Activated CD4-positive, alpha-beta T cell treated with anti-CD3 and anti-CD28 coated beads, Interleukin-2, amount 10 ng/mL, durations not matched to agents 7 days and 5 days (primary cell): ENCODE measurements at regions not wholly inside any gene's neighbourhood (a gene's known extent, or its start where the extent isn't known, plus 50 kb on each side); places are given as distances from the start of the nearest gene placed in this dataset.

Source experiments
- CTCF ChIA-PET: fragments of 350-600 bp; sonication (Branson Sonifier 250); formaldehyde crosslinking; loops from one replicate; lab custom pipeline; 2021; ENCODE audit warnings: antibody characterized with exemption; lab: Charles Lee
- POLR2A ChIA-PET: fragments of 350-600 bp; sonication (Branson Sonifier 250); formaldehyde crosslinking; loops from one replicate; lab custom pipeline; 2021; ENCODE audit warnings: antibody characterized with exemption; lab: Charles Lee
- DNase-seq: peaks from one replicate; pipeline ENCODE4 v3.0.0-alpha.2; 2020
- H3K27ac Mint-ChIP-seq: one replicate; pipeline ENCODE4 v1.8.0; 2021; ENCODE audit warnings: mild to moderate bottlenecking, moderate library complexity, mixed read lengths
- H3K27me3 Mint-ChIP-seq: one replicate; pipeline ENCODE4 v1.8.0; 2021; ENCODE audit warnings: mixed read lengths
- H3K36me3 Mint-ChIP-seq: one replicate; pipeline ENCODE4 v1.8.0; 2021; ENCODE audit warnings: low read depth, mixed read lengths
- H3K4me1 Mint-ChIP-seq: one replicate; pipeline ENCODE4 v1.8.0; 2021; ENCODE audit warnings: mixed read lengths
- H3K4me3 Mint-ChIP-seq: one replicate; pipeline ENCODE4 v1.8.0; 2021; ENCODE audit warnings: mild to moderate bottlenecking, moderate library complexity, mixed read lengths
- H3K9me3 Mint-ChIP-seq: one replicate; pipeline ENCODE4 v1.8.0; 2021; ENCODE audit warnings: mixed read lengths

DNA sequence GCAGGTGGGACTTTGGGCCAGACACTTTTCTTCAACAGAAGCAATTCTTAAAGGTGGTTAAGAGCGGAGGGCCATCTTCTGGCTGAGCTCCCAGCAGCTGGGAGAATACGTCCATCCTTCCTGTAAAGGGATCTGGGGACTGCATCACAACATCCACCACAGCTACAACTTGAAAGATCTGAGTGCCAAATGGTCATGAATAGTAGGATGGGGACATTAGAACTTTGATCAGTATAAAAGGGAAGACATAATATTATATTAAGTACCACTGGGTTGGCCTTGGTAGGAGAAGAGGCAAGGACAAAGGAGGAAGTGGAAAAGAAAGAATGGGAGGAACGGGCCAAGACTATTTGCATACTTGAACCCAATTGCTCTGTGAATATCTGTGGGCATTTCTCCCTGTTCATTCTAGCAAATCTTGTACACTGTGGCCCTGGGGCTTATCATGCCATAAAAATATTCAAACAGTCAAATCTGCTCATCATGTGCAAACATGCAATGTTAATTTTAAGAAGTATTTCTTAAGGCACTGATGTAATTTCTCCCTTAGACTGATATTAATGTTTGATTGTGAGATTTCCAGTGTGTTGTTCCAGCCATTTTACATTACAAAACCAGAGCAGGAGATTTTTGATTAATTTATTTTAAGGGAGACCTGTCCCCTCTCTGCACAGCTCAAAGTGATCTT is 65.5 kb upstream of the CREB5 start:
- no peak for DNase-seq
- ChIA-PET POLR2A (no interaction called here), CTCF (no interaction called here)
- H3K36me3 Mint-ChIP-seq, result no peaks in the 10 kb centered on the region
- H3K4me1 Mint-ChIP-seq, result no peaks in the 10 kb centered on the region
- peaks cover 15% of the 10 kb centered on the region for H3K27me3 Mint-ChIP-seq
- H3K4me3 Mint-ChIP-seq, result no peak overlapping the region
- H3K9me3 Mint-ChIP-seq, result no peaks in the 10 kb centered on the region
- no peak overlapping the region for H3K27ac Mint-ChIP-seq

DNA sequence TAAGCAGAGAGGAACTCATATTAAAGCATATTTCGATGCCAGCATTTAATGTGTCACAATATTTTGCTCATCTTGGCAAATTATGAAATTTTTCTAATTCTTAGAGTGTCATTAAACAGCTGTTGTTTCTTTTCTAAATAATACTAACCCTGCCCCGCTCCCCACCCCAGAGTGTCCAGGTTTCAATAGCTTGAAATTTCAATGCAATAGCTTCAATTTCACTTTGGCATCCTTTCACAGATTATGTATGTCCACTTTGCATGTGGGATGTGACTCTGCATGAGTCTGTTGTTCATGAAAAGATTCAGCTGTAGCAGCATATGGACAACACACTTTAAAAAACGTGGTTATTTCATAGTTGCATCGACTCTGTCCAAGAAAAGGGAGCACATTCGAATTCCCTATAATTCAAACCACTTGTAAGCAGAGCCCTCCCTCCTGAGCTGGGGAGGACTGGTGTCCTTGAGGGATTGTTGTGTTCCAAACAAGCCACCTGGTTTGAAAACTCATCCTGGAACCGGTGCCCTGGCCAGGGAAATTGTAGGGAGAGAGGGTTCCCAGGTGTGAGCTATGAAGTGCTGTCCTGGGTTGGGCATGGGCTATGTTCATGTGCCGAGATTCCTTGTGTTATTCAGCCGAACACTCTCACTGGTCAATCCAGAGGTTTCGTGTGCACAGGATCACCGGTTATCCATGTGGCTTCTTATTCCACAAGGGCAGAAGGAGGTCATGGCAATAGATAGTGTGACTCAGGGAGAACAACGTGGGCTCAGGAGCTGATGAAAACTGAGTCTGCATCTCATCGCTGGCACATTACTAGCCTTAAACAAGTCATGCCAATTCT is 64.6 kb upstream of the CREB5 start:
- H3K36me3 Mint-ChIP-seq, result no peaks in the 10 kb centered on the region
- CTCF ChIA-PET, result interaction anchor here (0.9 kb wide), 1 partner anchor 13 kb away, joined by 3 read pairs; no protein-coding TSS in a partner anchor
- H3K9me3 Mint-ChIP-seq, result no peaks in the 10 kb centered on the region
- H3K4me1 Mint-ChIP-seq, result no peaks in the 10 kb centered on the region
- DNase-seq, result no peak
- H3K4me3 Mint-ChIP-seq, result no peak overlapping the region
- POLR2A ChIA-PET, result no interaction called here
- H3K27ac Mint-ChIP-seq, result no peak overlapping the region
- H3K27me3 Mint-ChIP-seq, result peaks cover 15% of the 10 kb centered on the region

DNA sequence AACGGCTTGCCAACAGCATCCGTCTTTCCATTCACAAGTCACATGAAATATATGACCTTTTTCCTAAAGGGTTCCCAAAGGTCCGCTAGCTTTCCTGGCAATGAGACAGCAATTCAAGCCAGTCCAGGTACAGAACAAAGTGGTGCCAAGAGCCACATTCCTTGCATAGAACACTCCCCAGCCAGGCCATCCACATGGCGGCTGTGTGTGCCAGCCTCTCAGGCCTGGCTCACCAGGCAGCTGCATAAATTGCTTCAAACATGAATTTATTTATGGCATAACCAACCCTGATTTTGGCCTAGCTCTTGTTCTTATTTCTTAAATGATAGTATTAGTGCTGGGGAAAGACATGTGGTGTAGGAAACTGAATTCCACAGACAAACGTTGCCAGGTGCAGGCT is 63.7 kb upstream of the CREB5 start:
- no peaks in the 10 kb centered on the region for H3K36me3 Mint-ChIP-seq
- H3K4me3 Mint-ChIP-seq, result no peak overlapping the region

DNA sequence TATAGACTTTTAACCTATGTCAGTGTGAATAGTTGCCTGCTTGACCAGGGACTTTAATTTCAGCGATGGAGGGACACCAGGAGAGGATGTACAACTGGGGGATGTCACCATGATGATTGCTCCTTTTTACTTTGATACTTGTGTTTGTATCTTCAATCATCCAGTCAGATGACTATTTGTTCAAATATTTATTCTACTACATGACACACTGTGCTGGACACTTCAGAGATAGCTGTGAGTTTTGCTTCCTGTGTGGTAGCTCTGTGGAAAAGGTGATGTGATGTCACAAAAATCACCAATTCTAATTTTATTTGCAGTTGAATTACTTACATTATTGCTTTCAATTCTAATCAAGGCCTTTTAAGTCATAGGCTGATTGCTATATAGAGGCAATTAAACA is 62.7 kb upstream of the CREB5 start:
- H3K36me3 Mint-ChIP-seq, result no peaks in the 10 kb centered on the region
- H3K27me3 Mint-ChIP-seq, result peaks cover 11% of the 10 kb centered on the region
- H3K4me1 Mint-ChIP-seq, result no peaks in the 10 kb centered on the region
- ChIA-PET CTCF (no interaction called here), POLR2A (no interaction called here)
- H3K9me3 Mint-ChIP-seq, result no peaks in the 10 kb centered on the region
- no peak overlapping the region for H3K4me3 Mint-ChIP-seq
- DNase-seq, result no peak
- no peak overlapping the region for H3K27ac Mint-ChIP-seq

More for the DNA sequence above, 63.7 kb upstream of the CREB5 start:
- CTCF ChIA-PET, result interaction anchor here (0.9 kb wide), 1 partner anchor 12 kb away, joined by 3 read pairs; no protein-coding TSS in a partner anchor
- Mint-ChIP-seq H3K4me1 (no peaks in the 10 kb centered on the region), H3K27me3 (peaks cover 15% of the 10 kb centered on the region), H3K27ac (no peak overlapping the region), H3K9me3 (no peaks in the 10 kb centered on the region)
- POLR2A ChIA-PET, result no interaction called here
- DNase-seq, result no peak

DNA sequence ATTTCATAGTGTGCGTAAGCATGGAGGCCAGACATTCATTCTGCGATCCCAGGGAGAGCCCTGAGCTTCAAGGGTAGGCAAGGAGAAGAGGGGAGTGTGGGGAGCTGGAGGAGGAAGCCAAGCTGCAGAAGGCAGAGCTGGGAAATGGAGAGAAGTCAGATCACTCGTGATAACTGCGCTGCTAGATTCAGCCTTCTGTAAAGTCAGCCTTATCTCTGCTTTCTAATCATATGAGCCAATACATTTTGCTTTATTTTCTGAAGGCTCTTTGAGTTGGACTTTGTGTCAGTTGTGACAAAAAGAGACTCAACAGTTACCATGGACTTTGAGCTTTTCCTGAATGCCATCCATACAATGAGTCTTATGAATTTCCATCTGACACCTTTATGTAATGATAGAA is 61.7 kb upstream of the CREB5 start:
- Mint-ChIP-seq H3K36me3 (no peaks in the 10 kb centered on the region), H3K4me3 (no peak overlapping the region), H3K27ac (no peak overlapping the region), H3K27me3 (peaks cover 11% of the 10 kb centered on the region), H3K9me3 (no peaks in the 10 kb centered on the region), H3K4me1 (no peaks in the 10 kb centered on the region)
- ChIA-PET POLR2A (no interaction called here), CTCF (no interaction called here)
- no peak for DNase-seq

DNA sequence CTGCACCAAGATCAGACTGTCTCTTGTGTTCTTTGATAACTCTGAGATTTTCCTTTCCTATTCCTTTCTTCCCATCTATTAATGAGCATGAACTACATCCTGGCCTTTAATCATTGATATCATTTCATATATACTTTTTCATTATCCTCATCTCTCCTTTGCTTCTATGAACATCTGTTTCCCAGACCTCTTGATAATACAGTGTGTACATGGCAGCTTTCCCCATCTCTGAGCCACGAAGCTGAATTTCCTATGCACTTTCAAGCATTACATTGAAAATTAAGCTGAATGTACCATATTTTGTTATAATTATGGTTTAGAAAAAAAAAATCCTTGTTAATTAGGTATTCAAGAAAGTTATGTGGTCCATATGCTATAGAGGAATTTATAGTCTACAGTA is 60.9 kb upstream of the CREB5 start:
- DNase-seq, result no peak
- CTCF ChIA-PET, result no interaction called here

DNA sequence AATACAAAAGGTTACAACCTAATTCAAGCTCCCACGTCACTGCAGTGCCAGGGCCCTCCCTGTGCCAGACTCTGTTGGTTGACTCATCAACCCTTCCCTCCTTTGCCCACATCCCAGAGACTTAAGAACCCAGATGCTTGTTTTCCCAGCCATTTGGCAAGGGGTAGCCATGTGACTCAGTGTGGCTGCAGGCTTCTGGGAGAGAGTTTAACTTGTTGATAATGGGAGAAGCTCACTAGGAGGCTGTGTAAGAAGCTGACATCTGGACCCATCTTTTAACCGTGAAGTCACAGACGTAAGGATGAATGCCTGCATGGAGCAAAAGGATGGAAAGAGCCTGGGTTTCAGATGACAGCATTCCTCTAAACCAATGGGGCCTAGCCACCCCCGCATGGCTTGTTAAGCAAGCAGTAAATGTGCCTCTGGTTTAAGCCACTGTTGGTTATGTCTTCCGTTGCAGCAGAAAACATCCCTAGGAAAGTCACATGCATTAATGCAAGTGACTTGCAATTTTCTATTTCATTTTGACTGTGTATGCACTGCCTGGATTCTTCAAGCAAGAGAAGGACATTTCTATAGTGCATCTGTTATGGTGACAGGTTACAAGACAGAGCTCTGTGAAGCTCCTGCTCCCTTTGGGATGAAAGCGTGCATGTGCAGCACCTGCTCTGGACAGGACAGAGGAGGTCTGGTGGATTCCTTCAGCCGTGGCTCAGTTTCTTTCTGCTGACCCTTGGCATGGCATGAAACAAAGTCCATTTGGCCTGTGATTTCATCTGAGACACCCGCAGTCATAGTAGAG is 57.5 kb upstream of the CREB5 start:
- DNase-seq, result no peak
- CTCF ChIA-PET, result no interaction called here

More for the DNA sequence above, 60.9 kb upstream of the CREB5 start:
- no peak overlapping the region for H3K27ac Mint-ChIP-seq
- H3K36me3 Mint-ChIP-seq, result no peaks in the 10 kb centered on the region
- peaks cover 11% of the 10 kb centered on the region for H3K27me3 Mint-ChIP-seq
- POLR2A ChIA-PET, result no interaction called here
- H3K9me3 Mint-ChIP-seq, result no peaks in the 10 kb centered on the region
- no peaks in the 10 kb centered on the region for H3K4me1 Mint-ChIP-seq
- H3K4me3 Mint-ChIP-seq, result no peak overlapping the region

DNA sequence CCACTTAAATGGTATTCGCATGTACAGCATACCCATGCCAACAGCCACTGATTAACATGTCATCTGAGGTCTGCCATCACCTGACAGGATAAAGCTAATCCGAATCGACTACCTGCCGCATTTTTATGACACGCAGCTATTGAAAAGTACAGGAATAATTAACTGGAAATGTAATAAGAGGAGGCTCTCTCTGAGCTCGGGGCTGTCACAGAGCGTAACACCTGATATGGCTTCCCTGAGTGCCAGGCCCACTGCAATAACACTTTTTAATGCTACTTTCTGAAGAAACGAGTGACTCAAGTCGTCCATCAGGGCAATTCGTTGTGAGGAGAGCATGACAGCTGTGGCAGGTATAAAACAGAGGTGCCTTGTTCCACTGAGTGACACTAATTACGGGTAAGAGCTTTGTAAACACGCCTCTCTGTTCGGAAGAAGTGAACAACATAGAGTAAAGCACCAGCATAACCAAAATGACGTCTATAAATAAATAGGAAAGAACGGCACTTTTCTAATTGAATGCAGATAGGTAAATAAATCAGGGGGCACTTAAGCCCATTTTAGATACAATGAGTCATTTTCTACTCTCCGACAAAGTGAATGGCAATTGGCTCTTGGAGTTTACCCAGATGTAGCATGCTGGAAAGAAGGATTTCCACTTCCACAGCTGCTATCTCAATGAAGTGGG is 56.5 kb upstream of the CREB5 start:
- POLR2A ChIA-PET, result no interaction called here
- Mint-ChIP-seq H3K4me3 (no peak overlapping the region), H3K27ac (no peak overlapping the region), H3K27me3 (peaks cover 8% of the 10 kb centered on the region), H3K36me3 (no peaks in the 10 kb centered on the region), H3K4me1 (no peaks in the 10 kb centered on the region), H3K9me3 (no peaks in the 10 kb centered on the region)
- CTCF ChIA-PET, result no interaction called here
- DNase-seq, result no peak

More for the DNA sequence above, 57.5 kb upstream of the CREB5 start:
- H3K27me3 Mint-ChIP-seq, result peaks cover 13% of the 10 kb centered on the region
- POLR2A ChIA-PET, result no interaction called here
- H3K4me1 Mint-ChIP-seq, result no peaks in the 10 kb centered on the region
- no peak overlapping the region for H3K27ac Mint-ChIP-seq
- no peak overlapping the region for H3K4me3 Mint-ChIP-seq
- H3K9me3 Mint-ChIP-seq, result no peaks in the 10 kb centered on the region
- no peaks in the 10 kb centered on the region for H3K36me3 Mint-ChIP-seq

DNA sequence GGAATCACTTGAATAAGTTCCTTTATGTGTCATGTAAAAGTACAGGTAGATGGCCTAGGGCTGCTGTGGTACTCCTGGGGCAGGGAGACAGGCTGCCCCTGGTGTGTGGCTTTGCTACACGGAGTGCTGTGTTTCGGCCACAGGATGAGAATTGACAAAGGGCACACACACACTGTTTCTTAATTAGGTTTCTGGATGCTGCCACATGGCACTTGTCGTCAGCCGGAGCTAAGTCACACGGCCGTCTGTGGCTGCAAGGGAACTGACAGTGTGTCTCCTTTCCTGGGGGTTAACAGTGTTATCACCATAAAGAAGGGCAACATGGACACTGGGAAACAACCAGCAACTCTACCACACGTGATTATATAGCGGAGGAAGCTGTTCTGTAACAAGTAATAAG is 55.7 kb upstream of the CREB5 start:
- Mint-ChIP-seq H3K4me1 (no peaks in the 10 kb centered on the region), H3K9me3 (no peaks in the 10 kb centered on the region), H3K27ac (no peak overlapping the region), H3K27me3 (peaks cover 2% of the 10 kb centered on the region), H3K4me3 (no peak overlapping the region), H3K36me3 (no peaks in the 10 kb centered on the region)
- CTCF ChIA-PET, result no interaction called here
- no peak for DNase-seq
- POLR2A ChIA-PET, result no interaction called here

DNA sequence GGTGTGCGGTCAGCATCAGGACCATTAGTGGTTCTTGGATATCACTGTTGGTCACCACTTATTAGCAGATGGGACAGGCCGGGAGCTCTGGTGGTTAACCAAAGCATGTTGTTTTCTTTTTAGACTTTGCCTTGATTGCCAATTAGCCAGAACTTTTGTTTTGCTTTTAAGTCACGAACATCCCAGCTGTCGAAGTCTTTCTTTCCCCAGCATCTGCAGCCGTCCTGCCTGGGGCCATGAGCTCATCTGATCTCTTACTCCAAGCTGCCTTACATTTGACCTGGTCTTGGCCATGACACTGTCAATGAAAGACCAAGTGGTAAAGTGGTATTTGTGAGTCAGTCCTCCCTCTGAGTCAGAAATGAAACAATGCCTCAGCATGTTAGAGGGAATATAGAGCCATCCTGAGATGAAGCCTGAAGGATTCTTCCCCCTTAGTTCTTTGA is 53.9 kb upstream of the CREB5 start:
- H3K4me3 Mint-ChIP-seq, result no peak overlapping the region
- no peak overlapping the region for H3K27ac Mint-ChIP-seq
- H3K4me1 Mint-ChIP-seq, result no peaks in the 10 kb centered on the region
- POLR2A ChIA-PET, result no interaction called here
- DNase-seq, result no peak
- no peaks in the 10 kb centered on the region for H3K36me3 Mint-ChIP-seq
- H3K9me3 Mint-ChIP-seq, result peaks cover 2% of the 10 kb centered on the region
- H3K27me3 Mint-ChIP-seq, result peaks cover 2% of the 10 kb centered on the region
- CTCF ChIA-PET, result interaction anchor here (0.5 kb wide), 1 partner anchor 112 kb away, joined by 3 read pairs; no protein-coding TSS in a partner anchor

DNA sequence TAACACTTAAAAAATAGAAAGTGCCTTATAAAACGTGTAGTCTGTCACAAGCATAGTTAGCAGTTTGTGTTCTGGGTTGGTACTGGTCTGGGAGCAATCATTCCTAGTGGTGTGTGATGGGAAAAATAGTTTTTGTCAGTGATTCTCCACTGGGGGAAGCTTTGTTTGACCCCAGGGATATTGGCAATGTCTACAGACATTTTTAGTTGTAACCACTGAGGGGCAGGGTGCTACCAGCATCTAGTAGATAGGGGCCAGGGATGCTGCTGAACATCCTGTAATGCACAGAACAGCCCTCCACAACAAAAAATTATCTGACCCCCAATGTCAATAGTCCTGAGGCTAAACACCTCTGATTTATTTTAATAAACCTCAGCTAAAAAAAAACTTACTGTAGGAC is 51.6 kb upstream of the CREB5 start:
- no peaks in the 10 kb centered on the region for H3K4me1 Mint-ChIP-seq

DNA sequence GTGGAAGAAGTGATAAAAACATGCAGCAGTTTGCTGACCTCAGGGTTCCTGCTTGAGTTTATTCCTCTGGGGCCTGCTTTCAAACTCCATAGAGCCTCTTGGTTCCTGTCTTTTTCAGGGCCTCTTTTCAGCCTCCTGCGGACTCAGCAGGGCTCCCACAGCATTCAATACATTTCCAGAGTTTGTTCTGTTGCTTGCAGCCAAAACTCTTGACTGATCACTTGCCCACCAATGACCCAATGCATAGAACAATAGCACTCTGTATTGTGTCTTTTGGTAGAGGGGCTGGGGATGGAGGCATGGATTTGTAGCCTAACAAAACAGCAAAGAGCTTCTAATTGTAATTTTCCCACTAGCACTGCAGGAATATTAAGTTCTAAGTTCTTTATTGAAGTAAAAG is 50.8 kb upstream of the CREB5 start:
- Mint-ChIP-seq H3K4me3 (no peak overlapping the region), H3K27me3 (peaks cover 9% of the 10 kb centered on the region), H3K4me1 (no peaks in the 10 kb centered on the region), H3K9me3 (peaks cover 17% of the 10 kb centered on the region), H3K27ac (no peak overlapping the region), H3K36me3 (no peaks in the 10 kb centered on the region)
- DNase-seq, result no peak
- CTCF ChIA-PET, result no interaction called here
- POLR2A ChIA-PET, result no interaction called here

More for the DNA sequence above, 51.6 kb upstream of the CREB5 start:
- Mint-ChIP-seq H3K27ac (no peak overlapping the region), H3K9me3 (peaks cover 17% of the 10 kb centered on the region), H3K36me3 (no peaks in the 10 kb centered on the region), H3K4me3 (no peak overlapping the region), H3K27me3 (peaks cover 9% of the 10 kb centered on the region)
- no peak for DNase-seq
- ChIA-PET CTCF (interaction anchor here (1.4 kb wide), 1 partner anchor 12 kb away, joined by 3 read pairs; no protein-coding TSS in a partner anchor), POLR2A (no interaction called here)
